ENCODE measurements at regions not wholly inside any gene's neighbourhood (a gene's known extent, or its start where the extent isn't known, plus 50 kb on each side); places are given as distances from the start of the nearest gene placed in this dataset.

GRCh38 chr11:38254913-38255312 is 1656.9 kb upstream of the RAG2 start:
- Histone ChIP-seq H3K27ac (no peak overlapping the region), H3K9me3 (no peaks in the 10 kb centered on the region), H3K27me3 (no peaks in the 10 kb centered on the region), H3K4me3 (no peak overlapping the region), H3K4me1 (no peaks in the 10 kb centered on the region), H3K36me3 (no peaks in the 10 kb centered on the region)
- no peak for TF ChIP-seq CTCF (IDR thresholded peaks at IDR 0.05)
- TF ChIP-seq POLR2A (IDR thresholded peaks at IDR 0.05), result no peak
- DNase-seq, result no peak
- intact Hi-C loops (cut with DNase I; ENCODE audit: low total_unique reads), result no loop called here

DNA sequence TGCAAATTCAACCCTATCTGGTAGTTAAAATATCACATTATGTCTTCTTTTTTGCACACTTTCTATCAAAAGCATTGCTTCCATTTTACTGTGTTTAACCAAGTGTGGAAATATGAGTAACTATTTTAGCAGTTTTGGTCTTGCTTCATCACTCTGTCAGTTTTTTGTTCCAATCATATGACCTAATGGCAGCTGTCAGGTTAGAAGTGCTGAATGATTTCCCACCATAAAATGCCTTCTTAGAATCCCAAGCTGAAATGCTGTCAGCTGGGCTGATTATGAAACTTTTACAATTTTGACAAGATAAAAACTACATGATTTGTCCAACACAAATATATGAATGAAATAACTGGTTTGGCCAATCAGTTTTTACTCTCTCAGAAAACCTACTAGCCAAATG is 1654.6 kb upstream of the RAG2 start:
- H3K36me3 ChIP-seq, result no peaks in the 10 kb centered on the region
- no peak for DNase-seq
- H3K4me3 ChIP-seq, result no peak overlapping the region
- H3K27me3 ChIP-seq, result no peaks in the 10 kb centered on the region
- TF ChIP-seq CTCF (IDR thresholded peaks at IDR 0.05) (no peak), POLR2A (IDR thresholded peaks at IDR 0.05) (no peak)
- no peak overlapping the region for H3K27ac ChIP-seq
- no peaks in the 10 kb centered on the region for H3K9me3 ChIP-seq
- H3K4me1 ChIP-seq, result no peaks in the 10 kb centered on the region
- intact Hi-C loops (cut with DNase I; ENCODE audit: low total_unique reads), result no loop called here

GRCh38 chr11:38246451-38246850 is 1648.4 kb upstream of the RAG2 start:
- no peaks in the 10 kb centered on the region for H3K9me3 ChIP-seq
- H3K4me1 ChIP-seq, result no peaks in the 10 kb centered on the region
- no peaks in the 10 kb centered on the region for H3K36me3 ChIP-seq
- H3K27me3 ChIP-seq, result no peaks in the 10 kb centered on the region
- TF ChIP-seq CTCF (IDR thresholded peaks at IDR 0.05), result no peak
- TF ChIP-seq POLR2A (IDR thresholded peaks at IDR 0.05), result no peak
- intact Hi-C loops (cut with DNase I; ENCODE audit: low total_unique reads), result no loop called here
- no peak for DNase-seq
- H3K4me3 ChIP-seq, result no peak overlapping the region
- no peak overlapping the region for H3K27ac ChIP-seq

- Histone ChIP-seq H3K36me3 (no peaks in the 10 kb centered on the region), H3K4me3 (no peak overlapping the region), H3K9me3 (no peaks in the 10 kb centered on the region), H3K27ac (no peak overlapping the region), H3K27me3 (no peaks in the 10 kb centered on the region), H3K4me1 (no peaks in the 10 kb centered on the region)
- intact Hi-C loops (cut with DNase I; ENCODE audit: low total_unique reads), result no loop called here
- TF ChIP-seq CTCF (IDR thresholded peaks at IDR 0.05) (no peak), POLR2A (IDR thresholded peaks at IDR 0.05) (no peak)
- DNase-seq, result no peak
These were observed 1628.6 kb upstream of the RAG2 start for GRCh38 chr11:38226684-38227083.

DNA sequence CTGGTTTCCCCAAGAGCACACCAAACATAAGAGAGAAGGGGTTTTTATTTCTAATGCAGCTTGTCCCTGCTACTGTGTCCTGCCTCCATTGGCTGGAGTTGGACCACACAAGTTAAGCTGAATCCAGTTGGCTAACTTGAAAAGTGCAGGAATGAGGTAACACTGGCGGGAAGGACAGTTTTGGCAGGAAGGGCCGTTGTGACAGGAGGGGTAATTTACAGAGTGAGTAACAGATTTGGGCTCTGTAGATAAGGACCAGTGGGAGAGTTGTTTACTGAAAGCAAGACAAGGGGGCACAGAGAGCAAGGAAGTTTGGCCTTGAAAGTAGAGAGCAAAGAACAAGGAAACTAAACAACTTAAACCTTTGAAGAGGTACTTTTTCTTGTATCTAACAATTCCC is 1623.3 kb upstream of the RAG2 start:
- DNase-seq, result no peak
- Histone ChIP-seq H3K27ac (no peak overlapping the region), H3K4me1 (no peaks in the 10 kb centered on the region), H3K27me3 (no peaks in the 10 kb centered on the region), H3K36me3 (no peaks in the 10 kb centered on the region), H3K4me3 (no peak overlapping the region), H3K9me3 (no peaks in the 10 kb centered on the region)
- TF ChIP-seq CTCF (IDR thresholded peaks at IDR 0.05), result no peak
- TF ChIP-seq POLR2A (IDR thresholded peaks at IDR 0.05), result no peak
- intact Hi-C loops (cut with DNase I; ENCODE audit: low total_unique reads), result no loop called here

Measured in uterus (tissue), 3 donors.